A549 (cell line): ENCODE measurements at regions not wholly inside any gene's neighbourhood (a gene's known extent, or its start where the extent isn't known, plus 50 kb on each side); places are given as distances from the start of the nearest gene placed in this dataset.

Experiments used
- ATAC-seq, 2 experiments: fragments of 200-7000 bp in 1 of 2; fragments of >200 bp in 1 of 2; cut with Nextera tagmentation in 1 of 2; cut with Tn5 transposase in 1 of 2; 3 replicates each; pipeline versions ENCODE4 v1.8.0 to v1.9.1; 2018 to 2020; ENCODE audit warnings: mild to moderate bottlenecking in 1 of 2, moderate library complexity in 1 of 2
- CTCF ChIA-PET: fragments of 300-600 bp; sonication (Branson Sonifier 250); formaldehyde crosslinking; extraction: SDS; loops from one replicate; lab custom pipeline; 2021; ENCODE audit warnings: antibody characterized with exemption, inconsistent platforms; lab: Yijun Ruan, JAX
- POLR2A ChIA-PET: fragments of 350-600 bp; formaldehyde crosslinking; extraction: SDS; loops from one replicate; lab custom pipeline; 2021; ENCODE audit warnings: antibody characterized with exemption, inconsistent platforms; lab: Yijun Ruan, JAX
- DNase-seq, 2 experiments: peaks; one replicate each; pipeline versions ENCODE4 v3.0.0 to v3.0.0-alpha.2; 2011 to 2016; ENCODE audit warnings: low read depth in 1 of 2, low spot score in 1 of 2
- FAIRE-seq: peaks from 2 replicates; lab custom pipeline; 2011; peaks lifted over from hg19 to GRCh38; lab: Jason Lieb, UNC
- H3K27ac ChIP-seq, 2 experiments: fragments of >200 bp; sonication (Bioruptor Twin); formaldehyde crosslinking; 3 replicates each; pipeline ENCODE4 v1.5.1; 2016 to 2017
- H3K4me1 ChIP-seq: fragments of >200 bp; sonication (Bioruptor Twin); formaldehyde crosslinking; 3 replicates; pipeline ENCODE4 v1.6.1; 2016
- H3K4me2 ChIP-seq: fragments of >200 bp; sonication (Bioruptor Twin); formaldehyde crosslinking; 3 replicates; pipeline ENCODE4 v1.6.1; 2016
- H3K4me3 ChIP-seq: fragments of >200 bp; sonication (Bioruptor Twin); formaldehyde crosslinking; 3 replicates; pipeline ENCODE4 v1.5.1; 2016
- H3K9me3 ChIP-seq: fragments of >200 bp; sonication (Bioruptor Twin); formaldehyde crosslinking; 3 replicates; pipeline ENCODE4 v1.6.1; 2016
- ATOH8 ChIP-seq: fragments of 250-450 bp; sonication (Bioruptor Pico); IDR thresholded peaks from 2 replicates; pipeline ENCODE4 v1.5.0; 2020; ENCODE audit warnings: low read depth, mild to moderate bottlenecking, moderate library complexity
- BCL3 ChIP-seq: fragments of >200 bp; sonication (Bioruptor Twin); formaldehyde crosslinking; IDR thresholded peaks from 3 replicates; pipeline ENCODE4 v1.6.1; 2016
- BHLHE40 ChIP-seq: IDR thresholded peaks from 2 replicates; pipeline ENCODE4 v1.6.1; 2012; ENCODE audit warnings: low read depth, low read length, inconsistent platforms
- CBX8 ChIP-seq: fragments of 200-600 bp; sonication (generic); IDR thresholded peaks from 2 replicates; pipeline ENCODE4 v1.6.1; 2016
- CTCF ChIP-seq: fragments of >200 bp; sonication (Bioruptor Twin); formaldehyde crosslinking; IDR thresholded peaks from 3 replicates; pipeline ENCODE4 v1.5.1; 2016
- E2F6 ChIP-seq: IDR thresholded peaks from 2 replicates; pipeline ENCODE4 v1.6.1; 2012; ENCODE audit warnings: low read depth, borderline replicate concordance
- ELK1 ChIP-seq: fragments of 150-350 bp; IDR thresholded peaks from 2 replicates; pipeline ENCODE4 v1.6.1; 2014; ENCODE audit warnings: low read depth, mild to moderate bottlenecking, low read length
- HOXB5 ChIP-seq: fragments of 250-450 bp; sonication (Bioruptor Pico); IDR thresholded peaks from 2 replicates; pipeline ENCODE4 v1.5.0; 2020; ENCODE audit warnings: mild to moderate bottlenecking, moderate library complexity
- JUN ChIP-seq, 2 experiments: fragments of >200 bp; sonication (Bioruptor Twin); formaldehyde crosslinking; IDR thresholded peaks; 2 replicates in 1 of 2; 3 replicates in 1 of 2; pipeline ENCODE4 v1.6.1; 2016 to 2017
- KDM1A ChIP-seq: fragments of 200-600 bp; sonication (generic); IDR thresholded peaks from 2 replicates; pipeline ENCODE4 v1.6.1; 2016; ENCODE audit warnings: low read depth, mild to moderate bottlenecking
- KDM5A ChIP-seq: fragments of 200-600 bp; sonication (generic); IDR thresholded peaks from 2 replicates; pipeline ENCODE4 v1.6.1; 2016; ENCODE audit warnings: antibody characterized with exemption, mild to moderate bottlenecking
- MAFK ChIP-seq: fragments of 450-650 bp; IDR thresholded peaks from 2 replicates; pipeline ENCODE4 v1.6.1; 2014; ENCODE audit not compliant: partially characterized antibody
- MAZ ChIP-seq: fragments of 150-350 bp; IDR thresholded peaks from 2 replicates; pipeline ENCODE4 v1.6.1; 2014; ENCODE audit warnings: antibody characterized with exemption, low read depth, low read length, borderline replicate concordance
- NFE2L2 ChIP-seq: fragments of 150-350 bp; conservative IDR thresholded peaks from 2 replicates; pipeline ENCODE4 v1.6.1; 2014; ENCODE audit warnings: low read length
- NPAS2 ChIP-seq: fragments of 250-450 bp; sonication (Bioruptor Pico); IDR thresholded peaks from 2 replicates; pipeline ENCODE4 v1.8.0; 2022; ENCODE audit warnings: mild to moderate bottlenecking, moderate library complexity, borderline replicate concordance
- RCOR1 ChIP-seq: fragments of 150-350 bp; IDR thresholded peaks from 2 replicates; pipeline ENCODE4 v1.6.1; 2014; ENCODE audit warnings: antibody characterized with exemption, low read length, low read depth
- SMC3 ChIP-seq: fragments of >200 bp; sonication (Bioruptor Twin); formaldehyde crosslinking; IDR thresholded peaks from 3 replicates; pipeline ENCODE4 v1.6.1; 2018; ENCODE audit warnings: inconsistent platforms
- TFCP2L1 ChIP-seq: fragments of 250-450 bp; sonication (Bioruptor Pico); IDR thresholded peaks from 2 replicates; pipeline ENCODE4 v1.5.0; 2021; ENCODE audit warnings: mild to moderate bottlenecking
- ZC3H11A ChIP-seq: fragments of 450-650 bp; IDR thresholded peaks from 2 replicates; pipeline ENCODE4 v1.6.1; 2014; ENCODE audit warnings: antibody characterized with exemption, mild to moderate bottlenecking
- WGBS: methylation state at CpG from one replicate; pipeline ENCODE4 v1.1.6; 2017; ENCODE audit errors: missing lambda C conversion rate; 5-methylcytosine and 5-hydroxymethylcytosine counted together

GRCh38 chr17:13120864-13121263 is 103.0 kb upstream of the ELAC2 start:
- no peaks in the 10 kb centered on the region for H3K9me3 ChIP-seq
- H3K27ac ChIP-seq, result no peak overlapping the region
- ATAC-seq (no peak), DNase-seq (no peak), FAIRE-seq (no peak)
- 10% methylated on average over 7 of the region's 7 CpGs for WGBS
- TF ChIP-seq HOXB5 (CRISPR knock-in tag) (no peak), BCL3 (no peak), CBX8 (no peak), MAZ (no peak), KDM1A (no peak), ZC3H11A (no peak), CTCF (no peak), E2F6 (no peak), SMC3 (no peak)
- no peak overlapping the region for H3K4me3 ChIP-seq
- no peak overlapping the region for H3K4me2 ChIP-seq
- ChIA-PET POLR2A (no interaction called here), CTCF (interaction anchor here (1.1 to 1.7 kb wide), 2 partner anchors 13 to 1181 kb away, joined by 3 to 4 read pairs; no protein-coding TSS in a partner anchor)
- H3K4me1 ChIP-seq, result no peaks in the 10 kb centered on the region

- no peak for FAIRE-seq
Measured at GRCh38 chr17:13118311-13118710, 100.5 kb upstream of the ELAC2 start.

GRCh38 chr17:13117616-13118015 is 99.8 kb upstream of the ELAC2 start:
- FAIRE-seq, result no peak
- no peak for DNase-seq
- TF ChIP-seq JUN (IDR thresholded peaks at IDR 0.05) (no peak), MAFK (no peak), NFE2L2 (no peak), ZC3H11A (no peak), ELK1 (no peak), SMC3 (no peak), KDM1A (no peak), NPAS2 (CRISPR knock-in tag) (no peak), RCOR1 (no peak), KDM5A (no peak), CBX8 (no peak)
- Histone ChIP-seq H3K4me2 (no peak overlapping the region), H3K27ac (no peak overlapping the region), H3K4me3 (no peak overlapping the region), H3K9me3 (no peaks in the 10 kb centered on the region), H3K4me1 (no peaks in the 10 kb centered on the region)
- CTCF ChIA-PET, result no interaction called here
- POLR2A ChIA-PET, result no interaction called here
- ATAC-seq, result no peak

More at GRCh38 chr17:13118311-13118710, 100.5 kb upstream of the ELAC2 start:
- H3K9me3 ChIP-seq, result no peaks in the 10 kb centered on the region
- no peak overlapping the region for H3K4me3 ChIP-seq
- H3K4me1 ChIP-seq, result no peaks in the 10 kb centered on the region
- no peak for TF ChIP-seq KDM1A
- TF ChIP-seq BHLHE40, result no peak
- TF ChIP-seq TFCP2L1 (CRISPR knock-in tag), result no peak
- no peak for TF ChIP-seq ATOH8 (CRISPR knock-in tag)
- CTCF ChIA-PET, result no interaction called here
- no peak overlapping the region for H3K4me2 ChIP-seq
- POLR2A ChIA-PET, result no interaction called here
- H3K27ac ChIP-seq, result no peak overlapping the region
- no peak for ATAC-seq
- no peak for DNase-seq
